ENCODE measurements at regions not wholly inside any gene's neighbourhood (a gene's known extent, or its start where the extent isn't known, plus 50 kb on each side); places are given as distances from the start of the nearest gene placed in this dataset.

GRCh38 chr6:121020656-121021055 is 313.6 kb downstream of the TBC1D32 start:
- no peak overlapping the region for H3K27ac Mint-ChIP-seq
- H3K27me3 Mint-ChIP-seq = peaks cover 9% of the 10 kb centered on the region
- H3K4me3 Mint-ChIP-seq = no peak overlapping the region
- no peaks in the 10 kb centered on the region for H3K36me3 Mint-ChIP-seq
- H3K9me3 Mint-ChIP-seq = peaks cover 18% of the 10 kb centered on the region
- no peaks in the 10 kb centered on the region for H3K4me1 Mint-ChIP-seq

- H3K27me3 Mint-ChIP-seq = no peaks in the 10 kb centered on the region
- no peaks in the 10 kb centered on the region for H3K9me3 Mint-ChIP-seq
These were observed 325.7 kb downstream of the TBC1D32 start for GRCh38 chr6:121008553-121008952.

GRCh38 chr6:121006024-121006423 is 328.3 kb downstream of the TBC1D32 start:
- Mint-ChIP-seq H3K9me3 (no peaks in the 10 kb centered on the region), H3K27me3 (no peaks in the 10 kb centered on the region), H3K27ac (no peak overlapping the region), H3K4me1 (no peaks in the 10 kb centered on the region), H3K4me3 (no peak overlapping the region), H3K36me3 (no peaks in the 10 kb centered on the region)

More at GRCh38 chr6:121008553-121008952, 325.7 kb downstream of the TBC1D32 start:
- no peaks in the 10 kb centered on the region for H3K36me3 Mint-ChIP-seq
- H3K27ac Mint-ChIP-seq = no peak overlapping the region
- no peaks in the 10 kb centered on the region for H3K4me1 Mint-ChIP-seq
- no peak overlapping the region for H3K4me3 Mint-ChIP-seq

GRCh38 chr6:121000381-121000780 is 333.9 kb downstream of the TBC1D32 start:
- no peaks in the 10 kb centered on the region for H3K4me1 Mint-ChIP-seq
- H3K27ac Mint-ChIP-seq = no peak overlapping the region
- H3K36me3 Mint-ChIP-seq = no peaks in the 10 kb centered on the region
- no peaks in the 10 kb centered on the region for H3K9me3 Mint-ChIP-seq
- H3K27me3 Mint-ChIP-seq = no peaks in the 10 kb centered on the region
- H3K4me3 Mint-ChIP-seq = no peak overlapping the region

- H3K4me3 Mint-ChIP-seq = no peak overlapping the region
- H3K9me3 Mint-ChIP-seq = no peaks in the 10 kb centered on the region
- no peaks in the 10 kb centered on the region for H3K4me1 Mint-ChIP-seq
- H3K36me3 Mint-ChIP-seq = no peaks in the 10 kb centered on the region
- H3K27me3 Mint-ChIP-seq = no peaks in the 10 kb centered on the region
- H3K27ac Mint-ChIP-seq = no peak overlapping the region
These were observed 337.9 kb downstream of the TBC1D32 start for GRCh38 chr6:120996340-120996739.

GRCh38 chr6:120994573-120994967 is 339.7 kb downstream of the TBC1D32 start:
- no peak overlapping the region for H3K4me3 Mint-ChIP-seq
- no peak overlapping the region for H3K27ac Mint-ChIP-seq
- H3K4me1 Mint-ChIP-seq = no peaks in the 10 kb centered on the region
- no peaks in the 10 kb centered on the region for H3K9me3 Mint-ChIP-seq
- no peaks in the 10 kb centered on the region for H3K36me3 Mint-ChIP-seq
- no peaks in the 10 kb centered on the region for H3K27me3 Mint-ChIP-seq

- Mint-ChIP-seq H3K4me3 (no peak overlapping the region), H3K27me3 (no peaks in the 10 kb centered on the region), H3K9me3 (peaks cover 2% of the 10 kb centered on the region), H3K27ac (no peak overlapping the region), H3K36me3 (no peaks in the 10 kb centered on the region), H3K4me1 (no peaks in the 10 kb centered on the region)
These were observed 340.2 kb downstream of the TBC1D32 start for GRCh38 chr6:120993929-120994572.

GRCh38 chr6:120992257-120992656 is 342.0 kb downstream of the TBC1D32 start:
- Mint-ChIP-seq H3K9me3 (peaks cover 6% of the 10 kb centered on the region), H3K36me3 (no peaks in the 10 kb centered on the region), H3K4me3 (no peak overlapping the region), H3K27me3 (no peaks in the 10 kb centered on the region), H3K4me1 (no peaks in the 10 kb centered on the region), H3K27ac (no peak overlapping the region)

- no peaks in the 10 kb centered on the region for H3K36me3 Mint-ChIP-seq
- H3K9me3 Mint-ChIP-seq = peaks cover 6% of the 10 kb centered on the region
- H3K4me3 Mint-ChIP-seq = no peak overlapping the region
- no peaks in the 10 kb centered on the region for H3K27me3 Mint-ChIP-seq
- no peak overlapping the region for H3K27ac Mint-ChIP-seq
- no peaks in the 10 kb centered on the region for H3K4me1 Mint-ChIP-seq
These were observed 343.4 kb downstream of the TBC1D32 start for GRCh38 chr6:120990866-120991265.

- no peak overlapping the region for H3K27ac Mint-ChIP-seq
These were observed 352.4 kb downstream of the TBC1D32 start for GRCh38 chr6:120981835-120982234.

GRCh38 chr6:120966321-120966720 is 368.0 kb downstream of the TBC1D32 start:
- H3K4me3 Mint-ChIP-seq = no peak overlapping the region
- no peak overlapping the region for H3K27ac Mint-ChIP-seq
- no peaks in the 10 kb centered on the region for H3K36me3 Mint-ChIP-seq
- peaks cover 2% of the 10 kb centered on the region for H3K27me3 Mint-ChIP-seq
- no peaks in the 10 kb centered on the region for H3K4me1 Mint-ChIP-seq
- no peaks in the 10 kb centered on the region for H3K9me3 Mint-ChIP-seq

More at GRCh38 chr6:120981835-120982234, 352.4 kb downstream of the TBC1D32 start:
- no peak overlapping the region for H3K4me3 Mint-ChIP-seq
- H3K27me3 Mint-ChIP-seq = no peaks in the 10 kb centered on the region
- H3K36me3 Mint-ChIP-seq = no peaks in the 10 kb centered on the region
- no peaks in the 10 kb centered on the region for H3K4me1 Mint-ChIP-seq
- no peaks in the 10 kb centered on the region for H3K9me3 Mint-ChIP-seq

- peaks cover 2% of the 10 kb centered on the region for H3K27me3 Mint-ChIP-seq
- no peak overlapping the region for H3K4me3 Mint-ChIP-seq
- no peak overlapping the region for H3K27ac Mint-ChIP-seq
These were observed 368.5 kb downstream of the TBC1D32 start for GRCh38 chr6:120965814-120966213.

GRCh38 chr6:120960761-120961160 is 373.5 kb downstream of the TBC1D32 start:
- peaks cover 2% of the 10 kb centered on the region for H3K27me3 Mint-ChIP-seq
- no peak overlapping the region for H3K4me3 Mint-ChIP-seq
- H3K9me3 Mint-ChIP-seq = no peaks in the 10 kb centered on the region
- H3K36me3 Mint-ChIP-seq = no peaks in the 10 kb centered on the region
- H3K4me1 Mint-ChIP-seq = no peaks in the 10 kb centered on the region
- H3K27ac Mint-ChIP-seq = no peak overlapping the region

More at GRCh38 chr6:120965814-120966213, 368.5 kb downstream of the TBC1D32 start:
- Mint-ChIP-seq H3K9me3 (no peaks in the 10 kb centered on the region), H3K4me1 (no peaks in the 10 kb centered on the region), H3K36me3 (no peaks in the 10 kb centered on the region)

GRCh38 chr6:120954111-120954510 is 380.2 kb downstream of the TBC1D32 start:
- Mint-ChIP-seq H3K27ac (no peak overlapping the region), H3K4me1 (no peaks in the 10 kb centered on the region), H3K9me3 (no peaks in the 10 kb centered on the region), H3K27me3 (no peaks in the 10 kb centered on the region), H3K4me3 (no peak overlapping the region), H3K36me3 (no peaks in the 10 kb centered on the region)

- Mint-ChIP-seq H3K27me3 (no peaks in the 10 kb centered on the region), H3K4me3 (no peak overlapping the region), H3K9me3 (no peaks in the 10 kb centered on the region), H3K36me3 (no peaks in the 10 kb centered on the region), H3K4me1 (no peaks in the 10 kb centered on the region), H3K27ac (no peak overlapping the region)
These were observed 383.0 kb downstream of the TBC1D32 start for GRCh38 chr6:120951258-120951657.

GRCh38 chr6:120947111-120947510 is 387.2 kb downstream of the TBC1D32 start:
- Mint-ChIP-seq H3K9me3 (no peaks in the 10 kb centered on the region), H3K27me3 (peaks cover 3% of the 10 kb centered on the region), H3K36me3 (no peaks in the 10 kb centered on the region), H3K27ac (no peak overlapping the region), H3K4me1 (no peaks in the 10 kb centered on the region), H3K4me3 (no peak overlapping the region)
